KOPT-K1 (cell line): ENCODE measurements at regions not wholly inside any gene's neighbourhood (a gene's known extent, or its start where the extent isn't known, plus 50 kb on each side); places are given as distances from the start of the nearest gene placed in this dataset.
"Not testable (repeated sequence)": the region's sequence is repeated elsewhere in the genome, so short reads cannot be mapped to it uniquely, and the experiment has no call there.

ENCODE experiments used
- H3K27ac ChIP-seq: fragments of 200-600 bp; sonication (generic); 2 replicates; pipeline ENCODE4 v1.5.1; 2016; ENCODE audit warnings: antibody characterized with exemption, mild to moderate bottlenecking, low read depth, low read length; ENCODE audit not compliant: poor library complexity, severe bottlenecking
- H3K36me3 ChIP-seq: fragments of 200-600 bp; sonication (generic); 2 replicates; pipeline ENCODE4 v1.5.1; 2017; ENCODE audit warnings: antibody characterized with exemption, mild to moderate bottlenecking, low read length, moderate library complexity; ENCODE audit not compliant: insufficient read depth
- H3K9me3 ChIP-seq: fragments of 200-600 bp; sonication (generic); 2 replicates; pipeline ENCODE4 v1.5.1; 2017; ENCODE audit warnings: antibody characterized with exemption, low read length, mild to moderate bottlenecking; ENCODE audit not compliant: insufficient read depth, poor library complexity, severe bottlenecking

DNA sequence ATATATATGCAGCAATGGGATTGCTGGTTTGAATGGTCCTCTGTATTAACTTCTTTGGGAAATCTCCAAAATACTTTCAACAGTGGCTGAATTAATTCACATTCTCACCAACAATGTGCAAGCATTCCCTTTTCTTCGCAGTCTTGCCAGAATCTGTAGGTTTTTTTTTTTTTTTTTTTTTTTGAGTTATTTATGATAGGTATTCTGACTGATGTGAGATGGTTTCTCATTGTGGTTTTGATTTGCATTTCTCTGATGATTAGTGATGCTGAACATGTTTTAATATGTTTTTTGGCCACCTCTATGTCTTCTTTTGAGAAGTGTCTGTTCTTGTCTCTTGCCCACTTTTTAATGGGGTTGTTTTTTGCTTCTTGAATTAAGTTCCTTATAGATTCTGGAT is 2041.5 kb upstream of the PCDH20 start:
- H3K36me3 ChIP-seq = no peaks in the 10 kb centered on the region
- no peaks in the 10 kb centered on the region for H3K9me3 ChIP-seq
- no peak overlapping the region for H3K27ac ChIP-seq

DNA sequence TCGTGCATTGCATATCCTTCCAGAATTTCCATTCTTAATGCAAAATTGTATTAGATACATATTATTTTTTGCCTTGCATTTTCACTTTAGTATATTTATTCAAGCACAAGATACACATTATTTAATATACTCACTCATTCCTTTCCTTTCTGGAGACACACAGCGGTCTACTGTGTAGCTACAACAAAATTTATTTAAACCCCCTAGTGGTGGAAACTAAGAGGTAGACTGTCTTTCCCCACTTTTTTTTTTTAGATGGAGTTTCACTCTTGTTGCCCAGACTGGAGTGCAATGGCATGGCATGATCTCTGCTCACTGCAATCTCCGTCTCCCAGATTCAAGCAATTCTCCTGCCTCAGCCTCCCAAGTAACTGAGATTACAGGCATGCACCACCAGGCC is 2040.3 kb upstream of the PCDH20 start:
- no peaks in the 10 kb centered on the region for H3K9me3 ChIP-seq
- H3K27ac ChIP-seq = no peak overlapping the region
- no peaks in the 10 kb centered on the region for H3K36me3 ChIP-seq

DNA sequence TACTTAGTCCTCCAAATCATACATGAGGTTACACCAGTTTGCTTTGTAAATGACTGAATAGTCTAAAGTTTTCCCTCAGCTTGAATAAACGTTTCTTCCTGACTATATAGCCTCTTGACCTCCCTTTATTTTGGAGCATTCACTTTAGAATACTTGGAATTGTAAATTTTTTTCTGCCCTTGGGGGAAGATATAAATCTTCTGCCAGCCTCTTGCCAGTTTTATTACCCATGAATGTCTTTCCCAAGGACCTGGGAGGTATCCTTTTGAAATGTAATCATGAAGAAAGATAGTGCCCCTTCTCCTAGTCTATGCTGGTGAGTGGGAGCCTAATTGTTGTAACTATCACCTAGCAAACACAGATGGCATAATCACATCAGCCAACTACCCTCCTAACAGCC is 2033.9 kb upstream of the PCDH20 start:
- Histone ChIP-seq H3K9me3 (no peaks in the 10 kb centered on the region), H3K36me3 (no peaks in the 10 kb centered on the region), H3K27ac (no peak overlapping the region)

DNA sequence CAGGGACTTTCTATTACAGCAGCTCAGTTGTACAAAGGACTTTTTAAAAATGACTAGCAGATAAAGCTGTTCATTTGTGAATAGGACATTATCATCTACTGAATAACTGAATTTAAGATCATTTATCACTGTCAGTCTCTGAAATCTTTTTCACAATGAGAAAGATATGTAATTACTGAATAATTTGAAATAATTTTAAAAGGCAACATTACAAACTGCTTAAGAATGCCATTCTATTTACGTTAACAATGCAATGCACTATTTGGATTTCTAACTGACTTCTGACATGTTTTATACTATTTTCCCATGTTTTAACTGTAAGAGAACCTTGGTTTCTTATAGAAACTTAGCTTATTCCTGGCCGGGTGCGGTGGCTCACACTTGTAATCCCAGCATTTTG is 2033.0 kb upstream of the PCDH20 start:
- H3K27ac ChIP-seq = no peak overlapping the region
- H3K36me3 ChIP-seq = no peaks in the 10 kb centered on the region
- no peaks in the 10 kb centered on the region for H3K9me3 ChIP-seq

DNA sequence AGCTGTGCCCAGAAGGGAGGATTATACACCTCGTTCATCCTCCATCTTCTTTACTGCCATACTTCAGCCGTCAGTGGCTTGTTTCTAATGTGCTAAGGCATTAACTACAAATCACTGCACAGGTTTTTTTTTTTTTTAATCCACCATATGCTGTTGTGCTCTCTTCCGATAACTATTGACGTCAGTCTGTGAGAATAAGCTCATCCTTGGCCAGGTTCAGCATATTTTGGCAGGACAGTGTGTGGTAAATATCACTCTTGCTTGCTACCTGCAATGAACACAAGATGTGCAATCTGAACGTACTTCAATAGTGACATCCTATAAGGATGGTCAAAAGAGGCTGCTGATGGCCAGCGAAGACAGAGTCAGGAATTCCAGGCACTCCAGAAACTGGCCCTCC is 2030.7 kb upstream of the PCDH20 start:
- no peak overlapping the region for H3K27ac ChIP-seq
- H3K36me3 ChIP-seq = no peaks in the 10 kb centered on the region
- no peaks in the 10 kb centered on the region for H3K9me3 ChIP-seq

DNA sequence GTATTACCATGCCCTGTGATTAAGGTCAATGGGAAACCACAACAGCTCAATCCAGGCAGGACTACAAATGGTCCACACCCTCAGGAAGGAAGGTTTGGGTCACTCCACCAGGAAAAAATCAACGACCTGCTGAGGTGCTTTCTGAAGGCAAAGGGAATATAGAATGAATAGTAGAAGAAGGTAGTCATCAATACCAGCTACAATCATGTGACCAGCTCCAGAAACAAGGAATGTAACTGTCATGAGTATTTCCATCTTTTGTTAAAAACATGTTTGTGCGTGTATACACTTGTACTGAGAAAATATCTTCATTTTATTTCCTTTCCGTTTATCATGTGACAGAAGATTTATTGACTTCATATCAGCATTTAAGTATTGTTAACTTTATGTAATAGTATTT is 2028.6 kb upstream of the PCDH20 start:
- not testable (repeated sequence) for H3K36me3 ChIP-seq, H3K9me3 ChIP-seq, H3K27ac ChIP-seq

DNA sequence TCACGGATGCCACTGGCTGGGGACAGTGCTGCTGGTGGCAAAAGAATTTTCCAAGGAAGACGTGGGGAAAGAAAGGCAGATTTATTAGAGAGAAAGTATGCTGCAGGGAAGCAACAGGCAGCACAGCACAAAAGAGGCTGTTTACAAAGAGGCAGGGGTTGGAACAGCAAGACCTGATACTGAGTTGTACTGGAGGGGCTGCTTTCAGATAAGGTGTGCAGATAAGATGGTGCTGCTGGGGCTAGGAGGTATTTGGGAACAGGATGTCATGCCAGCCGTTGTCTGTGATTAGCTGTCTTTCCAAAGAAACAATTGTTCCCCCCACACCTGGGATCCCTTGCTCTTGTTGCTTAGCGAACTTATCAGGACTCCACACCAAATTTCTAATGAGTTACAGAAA is 2023.3 kb upstream of the PCDH20 start:
- Histone ChIP-seq H3K27ac (no peak overlapping the region), H3K36me3 (no peaks in the 10 kb centered on the region), H3K9me3 (no peaks in the 10 kb centered on the region)

DNA sequence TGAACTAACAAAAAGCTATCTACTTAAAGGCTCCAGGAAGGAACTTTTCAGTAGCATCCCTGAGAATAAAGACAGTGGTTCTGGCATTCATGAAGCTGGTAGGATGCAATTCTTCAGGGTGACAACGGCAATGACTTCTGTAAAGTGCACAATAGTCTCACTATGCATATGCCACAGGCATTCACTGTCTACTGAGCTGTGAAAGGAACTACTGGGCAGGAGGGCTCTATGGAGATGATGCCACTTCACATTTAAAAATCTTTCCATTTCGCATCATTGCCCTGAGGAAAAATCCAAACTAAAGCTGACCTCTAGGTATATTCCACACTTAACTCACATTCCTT is 2020.6 kb upstream of the PCDH20 start:
- H3K36me3 ChIP-seq = no peaks in the 10 kb centered on the region
- no peaks in the 10 kb centered on the region for H3K9me3 ChIP-seq
- no peak overlapping the region for H3K27ac ChIP-seq

DNA sequence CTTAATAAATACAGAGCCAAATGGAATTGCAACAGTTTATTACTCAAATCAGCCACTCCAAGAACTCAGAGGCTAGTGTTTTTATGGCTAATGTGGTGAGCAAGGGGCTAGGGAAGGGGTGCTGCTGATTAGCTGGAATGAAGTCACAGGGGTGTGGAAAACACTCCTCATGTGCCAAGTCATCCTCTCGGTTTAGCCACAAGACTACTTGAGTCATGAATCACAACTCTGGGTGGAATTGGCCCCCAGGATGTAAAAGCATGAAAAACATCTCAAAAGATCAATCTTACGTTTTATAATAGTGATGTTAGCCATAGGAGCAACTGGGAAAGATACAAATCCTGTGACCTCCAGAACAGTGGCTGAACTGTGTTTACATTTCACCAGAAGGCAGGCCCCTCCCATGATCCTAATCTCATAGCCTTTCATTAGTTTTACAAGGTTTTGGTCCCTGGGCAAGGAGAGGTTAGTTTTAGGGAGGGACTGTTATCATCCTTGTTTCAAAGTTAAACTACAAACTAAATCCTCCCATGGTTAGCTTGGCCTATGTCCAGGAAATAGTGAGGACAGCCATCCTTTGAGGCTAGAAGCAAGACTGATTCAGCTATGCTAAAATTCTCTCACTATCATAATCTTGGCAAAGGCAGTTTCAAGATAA is 2020.1 kb upstream of the PCDH20 start:
- H3K36me3 ChIP-seq = no peaks in the 10 kb centered on the region
- H3K27ac ChIP-seq = no peak overlapping the region
- no peaks in the 10 kb centered on the region for H3K9me3 ChIP-seq

DNA sequence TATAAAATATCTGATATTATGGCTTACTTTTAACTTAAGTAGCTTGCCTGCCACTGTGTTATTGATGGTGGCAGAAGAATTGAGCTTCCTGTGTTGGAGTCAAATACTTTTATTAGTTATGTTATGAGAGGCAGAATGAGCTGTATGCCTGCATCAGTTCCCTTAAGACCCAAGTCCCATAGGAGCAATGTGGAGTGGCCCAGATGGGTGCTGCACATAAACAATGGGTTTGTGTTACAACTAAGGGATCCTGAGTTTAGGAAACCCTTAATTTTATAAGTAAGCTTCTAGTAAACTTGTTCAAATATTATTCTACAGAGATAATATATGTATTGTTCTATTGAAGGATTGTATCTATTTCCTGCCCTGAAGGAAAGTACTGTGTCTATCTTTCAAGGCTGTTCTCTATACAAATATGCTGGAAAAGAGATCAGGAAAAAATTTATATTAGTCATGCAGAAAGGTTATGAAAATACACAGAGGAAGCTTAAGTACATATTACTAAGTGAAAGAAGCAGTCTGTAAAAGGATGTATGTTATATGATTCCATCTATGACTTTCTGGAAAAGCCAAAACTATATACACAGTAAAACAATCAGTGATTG is 2018.0 kb upstream of the PCDH20 start:
- H3K36me3 ChIP-seq = no peaks in the 10 kb centered on the region
- no peaks in the 10 kb centered on the region for H3K9me3 ChIP-seq
- H3K27ac ChIP-seq = no peak overlapping the region

DNA sequence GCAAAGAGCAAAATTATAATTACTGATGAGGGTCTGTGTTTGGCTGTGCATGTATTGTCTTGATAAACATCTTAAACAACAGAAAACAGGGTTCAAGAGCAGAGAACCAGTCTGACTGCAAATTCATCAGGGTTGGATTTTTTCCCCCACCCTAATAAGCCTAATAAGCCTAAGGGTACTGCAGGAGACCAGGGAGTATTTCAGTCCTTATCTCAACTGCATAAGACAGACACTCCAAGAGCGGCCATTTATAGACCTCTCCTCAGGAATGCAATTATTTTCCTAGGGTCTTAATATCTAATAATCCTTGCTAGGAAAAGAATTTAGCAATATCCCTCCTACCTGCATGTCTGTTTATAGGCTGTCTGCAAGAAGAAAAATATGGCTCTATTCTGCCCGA is 2011.5 kb upstream of the PCDH20 start:
- Histone ChIP-seq H3K9me3 (no peaks in the 10 kb centered on the region), H3K27ac (no peak overlapping the region), H3K36me3 (no peaks in the 10 kb centered on the region)

DNA sequence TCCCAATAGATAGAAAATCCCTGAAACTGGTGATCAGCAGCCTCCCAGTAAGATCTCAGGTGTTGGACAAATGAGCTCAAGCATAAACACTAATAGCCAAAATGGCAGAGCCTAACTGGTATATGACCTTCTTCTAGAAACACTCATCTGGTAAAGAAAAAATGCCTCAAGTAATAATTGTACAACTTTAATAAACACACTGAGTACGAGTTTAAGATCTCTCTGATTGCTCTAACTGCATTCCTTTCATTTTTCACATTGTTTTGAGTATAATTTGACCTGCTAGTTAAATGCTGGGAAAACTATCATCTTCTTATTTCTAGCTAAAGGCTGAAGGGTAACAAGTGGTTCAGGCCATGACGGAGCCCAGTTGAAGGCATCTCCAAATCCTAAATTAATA is 2009.5 kb upstream of the PCDH20 start:
- Histone ChIP-seq H3K9me3 (no peaks in the 10 kb centered on the region), H3K36me3 (no peaks in the 10 kb centered on the region), H3K27ac (no peak overlapping the region)

DNA sequence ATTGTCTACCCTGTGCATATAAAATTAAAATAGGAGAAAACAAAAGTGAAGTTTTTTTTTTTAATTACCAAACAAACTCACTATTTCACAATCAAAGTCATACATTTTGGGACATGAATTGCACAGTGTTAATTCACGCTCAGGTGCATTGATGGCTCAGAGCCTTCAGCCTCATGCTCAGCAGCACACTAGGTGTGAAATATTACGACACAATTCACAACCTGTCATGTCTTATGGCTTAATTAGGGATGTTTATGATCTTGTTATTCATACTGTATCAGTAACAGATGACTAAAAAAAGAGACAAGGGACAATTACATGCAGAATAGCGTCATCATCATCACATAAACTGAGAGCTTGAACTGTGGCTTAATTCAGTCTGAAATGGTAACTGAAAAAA is 2005.5 kb upstream of the PCDH20 start:
- Histone ChIP-seq H3K27ac (no peak overlapping the region), H3K36me3 (no peaks in the 10 kb centered on the region), H3K9me3 (no peaks in the 10 kb centered on the region)

DNA sequence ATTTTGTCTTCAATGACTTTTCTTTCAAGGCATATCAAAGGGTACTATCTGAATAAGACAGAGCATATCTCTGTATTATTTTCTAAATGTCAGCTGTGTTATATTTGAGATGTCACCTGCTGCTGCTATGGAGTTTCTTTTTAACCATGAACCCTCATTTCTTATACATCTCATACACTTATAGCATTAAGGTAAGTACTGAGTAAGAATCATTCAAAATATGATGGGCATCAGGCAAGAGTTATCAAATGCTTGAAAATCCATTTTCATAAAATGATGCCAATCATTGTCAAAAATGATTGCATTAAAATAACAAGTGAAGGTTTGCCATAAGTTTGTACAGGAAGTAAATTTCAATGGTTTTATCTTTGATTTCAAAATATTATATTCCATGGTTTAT is 2005.0 kb upstream of the PCDH20 start:
- Histone ChIP-seq H3K36me3 (no peaks in the 10 kb centered on the region), H3K27ac (no peak overlapping the region), H3K9me3 (no peaks in the 10 kb centered on the region)

DNA sequence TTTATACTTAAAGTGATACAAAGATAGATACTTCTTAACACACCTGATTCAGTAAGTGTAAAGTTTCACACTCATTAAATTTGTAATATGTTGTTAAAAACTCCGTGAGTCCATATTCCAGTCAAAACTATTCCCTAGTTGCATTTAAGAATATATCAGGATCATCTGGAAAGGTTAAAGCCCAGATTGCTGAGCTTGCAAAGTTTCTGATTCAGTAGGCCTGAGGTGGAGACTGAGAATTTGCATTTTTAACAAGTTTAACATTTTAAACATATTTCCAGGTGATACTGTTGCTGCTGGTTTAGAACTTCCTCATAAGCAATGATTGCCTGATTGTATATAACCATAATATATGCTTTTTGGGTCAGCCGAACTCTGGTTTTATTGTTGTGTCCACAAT is 1998.6 kb upstream of the PCDH20 start:
- Histone ChIP-seq H3K9me3 (no peaks in the 10 kb centered on the region), H3K36me3 (no peaks in the 10 kb centered on the region), H3K27ac (no peak overlapping the region)

DNA sequence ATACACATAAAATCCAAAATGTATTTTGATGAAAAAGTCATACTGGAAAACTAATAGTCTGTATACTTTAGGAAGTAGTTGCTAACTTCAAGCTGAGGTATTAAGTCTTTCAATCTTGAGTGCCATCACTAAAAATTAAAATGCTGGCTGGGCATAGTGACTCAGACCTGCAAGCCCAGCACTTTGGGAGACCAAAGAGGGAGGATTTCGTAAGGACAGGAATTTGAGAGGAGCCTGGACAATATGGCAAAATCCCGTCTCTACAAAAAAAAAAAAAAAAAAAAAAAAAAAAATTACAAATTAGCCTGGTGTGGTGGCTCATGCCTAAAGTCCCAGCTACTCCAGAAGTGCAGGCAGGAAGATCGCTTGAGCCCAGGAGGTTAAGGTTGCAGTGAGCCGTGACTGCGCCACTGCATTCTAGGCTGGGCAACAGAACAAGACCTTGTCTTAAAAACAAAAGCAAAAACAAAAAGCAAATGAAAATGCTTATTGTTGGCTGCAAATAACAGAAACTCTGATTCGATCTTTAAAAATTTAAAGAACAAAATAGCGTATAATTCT is 1994.2 kb upstream of the PCDH20 start:
- Histone ChIP-seq H3K27ac (no peak overlapping the region), H3K9me3 (no peaks in the 10 kb centered on the region), H3K36me3 (no peaks in the 10 kb centered on the region)
